ENCODE measurements at regions not wholly inside any gene's neighbourhood (a gene's known extent, or its start where the extent isn't known, plus 50 kb on each side); places are given as distances from the start of the nearest gene placed in this dataset.

DNA sequence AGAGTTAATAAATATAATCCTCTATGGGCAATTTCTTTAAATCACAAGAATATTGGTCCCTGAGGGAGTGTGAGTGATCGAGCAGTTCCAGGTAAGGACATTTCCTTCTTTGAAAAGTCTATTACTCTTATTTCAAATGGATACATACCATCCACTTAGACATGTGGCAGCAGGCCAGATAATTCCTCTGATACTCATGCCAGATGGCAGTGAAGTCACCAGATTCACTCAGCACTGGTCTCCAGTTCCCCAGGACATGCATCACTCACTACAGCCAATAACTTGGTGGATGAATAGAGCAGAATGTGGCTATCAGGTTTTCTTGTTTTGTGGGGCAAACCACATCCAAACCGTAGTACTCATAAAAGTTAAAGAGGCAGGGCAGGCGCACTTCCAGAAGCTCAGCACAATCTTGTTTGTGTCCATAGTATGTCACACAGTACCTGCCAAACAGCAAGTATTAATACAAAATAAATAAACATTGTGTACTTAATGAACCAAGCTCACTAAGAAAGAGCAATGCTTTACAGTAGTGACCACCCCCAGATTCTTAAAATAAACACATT lies 74.2 kb upstream of the CD53 start:
- TF ChIP-seq, protein P1, sequence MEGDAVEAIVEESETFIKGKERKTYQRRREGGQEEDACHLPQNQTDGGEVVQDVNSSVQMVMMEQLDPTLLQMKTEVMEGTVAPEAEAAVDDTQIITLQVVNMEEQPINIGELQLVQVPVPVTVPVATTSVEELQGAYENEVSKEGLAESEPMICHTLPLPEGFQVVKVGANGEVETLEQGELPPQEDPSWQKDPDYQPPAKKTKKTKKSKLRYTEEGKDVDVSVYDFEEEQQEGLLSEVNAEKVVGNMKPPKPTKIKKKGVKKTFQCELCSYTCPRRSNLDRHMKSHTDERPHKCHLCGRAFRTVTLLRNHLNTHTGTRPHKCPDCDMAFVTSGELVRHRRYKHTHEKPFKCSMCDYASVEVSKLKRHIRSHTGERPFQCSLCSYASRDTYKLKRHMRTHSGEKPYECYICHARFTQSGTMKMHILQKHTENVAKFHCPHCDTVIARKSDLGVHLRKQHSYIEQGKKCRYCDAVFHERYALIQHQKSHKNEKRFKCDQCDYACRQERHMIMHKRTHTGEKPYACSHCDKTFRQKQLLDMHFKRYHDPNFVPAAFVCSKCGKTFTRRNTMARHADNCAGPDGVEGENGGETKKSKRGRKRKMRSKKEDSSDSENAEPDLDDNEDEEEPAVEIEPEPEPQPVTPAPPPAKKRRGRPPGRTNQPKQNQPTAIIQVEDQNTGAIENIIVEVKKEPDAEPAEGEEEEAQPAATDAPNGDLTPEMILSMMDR (IDR thresholded peaks at IDR 0.05; ENCODE audit: low read depth, low read length, missing input control): no peak
- no peak for TF ChIP-seq RXRA (IDR thresholded peaks at IDR 0.05)
- TF ChIP-seq SP1 (IDR thresholded peaks at IDR 0.05): no peak
- no peak for TF ChIP-seq TAF1 (conservative IDR thresholded peaks at IDR 0.05)
- TF ChIP-seq, protein P2, sequence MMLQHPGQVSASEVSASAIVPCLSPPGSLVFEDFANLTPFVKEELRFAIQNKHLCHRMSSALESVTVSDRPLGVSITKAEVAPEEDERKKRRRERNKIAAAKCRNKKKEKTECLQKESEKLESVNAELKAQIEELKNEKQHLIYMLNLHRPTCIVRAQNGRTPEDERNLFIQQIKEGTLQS (IDR thresholded peaks at IDR 0.05): no peak
- TF ChIP-seq, protein P3, sequence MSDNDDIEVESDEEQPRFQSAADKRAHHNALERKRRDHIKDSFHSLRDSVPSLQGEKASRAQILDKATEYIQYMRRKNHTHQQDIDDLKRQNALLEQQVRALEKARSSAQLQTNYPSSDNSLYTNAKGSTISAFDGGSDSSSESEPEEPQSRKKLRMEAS (IDR thresholded peaks at IDR 0.05): no peak
- TF ChIP-seq REST (IDR thresholded peaks at IDR 0.05): no peak

All from liver (tissue), 3 donors.